ENCODE measurements at regions not wholly inside any gene's neighbourhood (a gene's known extent, or its start where the extent isn't known, plus 50 kb on each side); places are given as distances from the start of the nearest gene placed in this dataset.

GRCh38 chr16:62573466-62573865 is 537.2 kb upstream of the CDH8 start:
- Mint-ChIP-seq H3K36me3 (ENCODE audit: unreplicated experiment) (no peaks in the 10 kb centered on the region), H3K4me1 (ENCODE audit: unreplicated experiment) (no peaks in the 10 kb centered on the region), H3K9me3 (ENCODE audit: unreplicated experiment) (peaks cover 29% of the 10 kb centered on the region), H3K27ac (ENCODE audit: unreplicated experiment) (no peak overlapping the region), H3K27me3 (ENCODE audit: unreplicated experiment) (no peaks in the 10 kb centered on the region), H3K4me3 (ENCODE audit: unreplicated experiment) (no peak overlapping the region)
- TF ChIP-seq CTCF (IDR thresholded peaks at IDR 0.05) = no peak
- DNase-seq (ENCODE audit: extremely low spot score, unreplicated experiment) = no peak

- Mint-ChIP-seq H3K36me3 (ENCODE audit: unreplicated experiment) (no peaks in the 10 kb centered on the region), H3K4me1 (ENCODE audit: unreplicated experiment) (no peaks in the 10 kb centered on the region), H3K9me3 (ENCODE audit: unreplicated experiment) (peaks cover 9% of the 10 kb centered on the region), H3K27ac (ENCODE audit: unreplicated experiment) (no peak overlapping the region), H3K27me3 (ENCODE audit: unreplicated experiment) (no peaks in the 10 kb centered on the region), H3K4me3 (ENCODE audit: unreplicated experiment) (no peak overlapping the region)
- TF ChIP-seq CTCF (IDR thresholded peaks at IDR 0.05) = no peak
- no peak for DNase-seq (ENCODE audit: extremely low spot score, unreplicated experiment)
Observed at GRCh38 chr16:62568926-62569325, 532.7 kb upstream of the CDH8 start.

DNA sequence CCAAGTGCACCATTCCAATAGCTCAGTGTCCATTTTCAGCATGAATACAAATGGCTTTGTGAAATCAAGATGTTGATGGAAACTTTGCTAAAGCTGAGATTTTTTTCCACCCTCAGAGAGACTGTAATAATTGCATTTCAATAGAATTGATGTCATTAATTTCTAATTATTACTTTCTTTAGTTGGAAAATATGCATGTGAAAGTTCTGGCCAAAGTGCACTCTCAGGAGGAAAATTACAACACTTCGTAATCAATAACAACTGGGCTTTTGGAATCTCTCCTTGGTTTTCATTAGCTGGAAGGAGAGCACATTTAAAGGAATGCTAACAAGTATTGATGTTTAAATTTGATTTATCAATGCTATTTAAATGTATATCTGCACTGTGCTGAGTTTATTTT is 529.5 kb upstream of the CDH8 start:
- no peak overlapping the region for H3K27ac Mint-ChIP-seq (ENCODE audit: unreplicated experiment)
- H3K36me3 Mint-ChIP-seq (ENCODE audit: unreplicated experiment) = no peaks in the 10 kb centered on the region
- no peak overlapping the region for H3K4me3 Mint-ChIP-seq (ENCODE audit: unreplicated experiment)
- no peak for TF ChIP-seq CTCF (IDR thresholded peaks at IDR 0.05)
- no peaks in the 10 kb centered on the region for H3K4me1 Mint-ChIP-seq (ENCODE audit: unreplicated experiment)
- H3K27me3 Mint-ChIP-seq (ENCODE audit: unreplicated experiment) = no peaks in the 10 kb centered on the region
- DNase-seq (ENCODE audit: extremely low spot score, unreplicated experiment) = no peak
- peaks cover 3% of the 10 kb centered on the region for H3K9me3 Mint-ChIP-seq (ENCODE audit: unreplicated experiment)

- Mint-ChIP-seq H3K27ac (ENCODE audit: unreplicated experiment) (no peak overlapping the region), H3K27me3 (ENCODE audit: unreplicated experiment) (no peaks in the 10 kb centered on the region), H3K4me1 (ENCODE audit: unreplicated experiment) (no peaks in the 10 kb centered on the region), H3K9me3 (ENCODE audit: unreplicated experiment) (peaks cover 11% of the 10 kb centered on the region), H3K4me3 (ENCODE audit: unreplicated experiment) (no peak overlapping the region), H3K36me3 (ENCODE audit: unreplicated experiment) (no peaks in the 10 kb centered on the region)
- DNase-seq (ENCODE audit: extremely low spot score, unreplicated experiment) = no peak
- TF ChIP-seq CTCF (IDR thresholded peaks at IDR 0.05) = no peak
Observed at GRCh38 chr16:62564291-62564690, 528.1 kb upstream of the CDH8 start.

- no peaks in the 10 kb centered on the region for H3K27me3 Mint-ChIP-seq (ENCODE audit: unreplicated experiment)
- H3K4me3 Mint-ChIP-seq (ENCODE audit: unreplicated experiment) = no peak overlapping the region
- no peak overlapping the region for H3K27ac Mint-ChIP-seq (ENCODE audit: unreplicated experiment)
- TF ChIP-seq CTCF (IDR thresholded peaks at IDR 0.05) = no peak
- H3K36me3 Mint-ChIP-seq (ENCODE audit: unreplicated experiment) = no peaks in the 10 kb centered on the region
- H3K9me3 Mint-ChIP-seq (ENCODE audit: unreplicated experiment) = peaks cover 20% of the 10 kb centered on the region
- DNase-seq (ENCODE audit: extremely low spot score, unreplicated experiment) = no peak
- H3K4me1 Mint-ChIP-seq (ENCODE audit: unreplicated experiment) = no peaks in the 10 kb centered on the region
Observed at GRCh38 chr16:62562121-62562520, 525.9 kb upstream of the CDH8 start.
